A549 (cell line): ENCODE measurements at regions not wholly inside any gene's neighbourhood (a gene's known extent, or its start where the extent isn't known, plus 50 kb on each side); places are given as distances from the start of the nearest gene placed in this dataset.

Source experiments
- ATAC-seq, 2 experiments: fragments of 200-7000 bp in 1 of 2; fragments of >200 bp in 1 of 2; cut with Nextera tagmentation in 1 of 2; cut with Tn5 transposase in 1 of 2; 3 replicates each; pipeline versions ENCODE4 v1.8.0 to v1.9.1; 2018 to 2020; ENCODE audit warnings: mild to moderate bottlenecking in 1 of 2, moderate library complexity in 1 of 2
- CTCF ChIA-PET: fragments of 300-600 bp; sonication (Branson Sonifier 250); formaldehyde crosslinking; extraction: SDS; loops from one replicate; lab custom pipeline; 2021; ENCODE audit warnings: antibody characterized with exemption, inconsistent platforms; lab: Yijun Ruan, JAX
- POLR2A ChIA-PET: fragments of 350-600 bp; formaldehyde crosslinking; extraction: SDS; loops from one replicate; lab custom pipeline; 2021; ENCODE audit warnings: antibody characterized with exemption, inconsistent platforms; lab: Yijun Ruan, JAX
- DNase-seq, 2 experiments: peaks; one replicate each; pipeline versions ENCODE4 v3.0.0 to v3.0.0-alpha.2; 2011 to 2016; ENCODE audit warnings: low read depth in 1 of 2, low spot score in 1 of 2
- FAIRE-seq: peaks from 2 replicates; lab custom pipeline; 2011; peaks lifted over from hg19 to GRCh38; lab: Jason Lieb, UNC
- H3K27ac ChIP-seq, 2 experiments: fragments of >200 bp; sonication (Bioruptor Twin); formaldehyde crosslinking; 3 replicates each; pipeline ENCODE4 v1.5.1; 2016 to 2017
- H3K4me1 ChIP-seq: fragments of >200 bp; sonication (Bioruptor Twin); formaldehyde crosslinking; 3 replicates; pipeline ENCODE4 v1.6.1; 2016
- H3K4me2 ChIP-seq: fragments of >200 bp; sonication (Bioruptor Twin); formaldehyde crosslinking; 3 replicates; pipeline ENCODE4 v1.6.1; 2016
- H3K4me3 ChIP-seq: fragments of >200 bp; sonication (Bioruptor Twin); formaldehyde crosslinking; 3 replicates; pipeline ENCODE4 v1.5.1; 2016
- H3K9me3 ChIP-seq: fragments of >200 bp; sonication (Bioruptor Twin); formaldehyde crosslinking; 3 replicates; pipeline ENCODE4 v1.6.1; 2016
- BHLHE40 ChIP-seq: IDR thresholded peaks from 2 replicates; pipeline ENCODE4 v1.6.1; 2012; ENCODE audit warnings: low read depth, low read length, inconsistent platforms
- CBX2 ChIP-seq: fragments of 200-600 bp; sonication (generic); IDR thresholded peaks from 2 replicates; pipeline ENCODE4 v1.6.1; 2016; ENCODE audit warnings: low read depth, mild to moderate bottlenecking, borderline replicate concordance
- CBX8 ChIP-seq: fragments of 200-600 bp; sonication (generic); IDR thresholded peaks from 2 replicates; pipeline ENCODE4 v1.6.1; 2016
- CEBPB ChIP-seq, 2 experiments: fragments of >200 bp in 1 of 2; sonication (Bioruptor Twin) in 1 of 2; formaldehyde crosslinking in 1 of 2; IDR thresholded peaks; 2 replicates each; pipeline ENCODE4 v1.6.1; 2012 to 2016
- CHD2 ChIP-seq: fragments of 150-350 bp; IDR thresholded peaks from 2 replicates; pipeline ENCODE4 v1.6.1; 2014; ENCODE audit warnings: low read length; ENCODE audit not compliant: partially characterized antibody
- EHMT2 ChIP-seq: fragments of 200-600 bp; sonication (generic); IDR thresholded peaks from 2 replicates; pipeline ENCODE4 v1.6.1; 2016; ENCODE audit warnings: antibody characterized with exemption, low read depth, mild to moderate bottlenecking, moderate library complexity
- EP300 ChIP-seq, 2 experiments: fragments of >200 bp; sonication (Bioruptor Twin); formaldehyde crosslinking; IDR thresholded peaks; 2 replicates in 1 of 2; 3 replicates in 1 of 2; pipeline ENCODE4 v1.6.1; 2016 to 2017
- ESRRA ChIP-seq: fragments of 150-350 bp; IDR thresholded peaks from 2 replicates; pipeline ENCODE4 v1.6.1; 2014; ENCODE audit warnings: mild to moderate bottlenecking, low read length, borderline replicate concordance
- FOSB ChIP-seq: fragments of 250-450 bp; sonication (Bioruptor Pico); IDR thresholded peaks from 2 replicates; pipeline ENCODE4 v1.5.0; 2020; ENCODE audit warnings: mild to moderate bottlenecking, moderate library complexity
- HDAC2 ChIP-seq: fragments of 200-600 bp; sonication (generic); IDR thresholded peaks from 2 replicates; pipeline ENCODE4 v1.6.1; 2016
- HEYL ChIP-seq: fragments of 250-450 bp; sonication (Bioruptor Pico); IDR thresholded peaks from 2 replicates; pipeline ENCODE4 v1.8.0; 2021; ENCODE audit warnings: mild to moderate bottlenecking, moderate library complexity
- JUN ChIP-seq, 2 experiments: fragments of >200 bp; sonication (Bioruptor Twin); formaldehyde crosslinking; IDR thresholded peaks; 2 replicates in 1 of 2; 3 replicates in 1 of 2; pipeline ENCODE4 v1.6.1; 2016 to 2017
- MAFK ChIP-seq: fragments of 450-650 bp; IDR thresholded peaks from 2 replicates; pipeline ENCODE4 v1.6.1; 2014; ENCODE audit not compliant: partially characterized antibody
- MYC ChIP-seq: IDR thresholded peaks from 2 replicates; pipeline ENCODE4 v1.6.1; 2012; ENCODE audit warnings: mild to moderate bottlenecking, inconsistent platforms, low read length, improper control_type of control experiment, borderline replicate concordance
- NFE2L2 ChIP-seq: fragments of 150-350 bp; conservative IDR thresholded peaks from 2 replicates; pipeline ENCODE4 v1.6.1; 2014; ENCODE audit warnings: low read length
- NPAS2 ChIP-seq: fragments of 250-450 bp; sonication (Bioruptor Pico); IDR thresholded peaks from 2 replicates; pipeline ENCODE4 v1.8.0; 2022; ENCODE audit warnings: mild to moderate bottlenecking, moderate library complexity, borderline replicate concordance
- PHF8 ChIP-seq: fragments of 200-600 bp; sonication (generic); IDR thresholded peaks from 2 replicates; pipeline ENCODE4 v1.6.1; 2016; ENCODE audit warnings: low read depth, mild to moderate bottlenecking, antibody characterized with exemption, moderate library complexity, borderline replicate concordance
- SMC3 ChIP-seq: fragments of >200 bp; sonication (Bioruptor Twin); formaldehyde crosslinking; IDR thresholded peaks from 3 replicates; pipeline ENCODE4 v1.6.1; 2018; ENCODE audit warnings: inconsistent platforms
- SREBF2 ChIP-seq: fragments of 450-650 bp; IDR thresholded peaks from 2 replicates; pipeline ENCODE4 v1.6.1; 2014; ENCODE audit warnings: mild to moderate bottlenecking, moderate library complexity
- TP53 ChIP-seq: fragments of 250-450 bp; sonication (Bioruptor Pico); IDR thresholded peaks from 2 replicates; pipeline ENCODE4 v1.5.0; 2021; ENCODE audit warnings: mild to moderate bottlenecking, moderate library complexity
- ZNF302 ChIP-seq: fragments of 250-450 bp; sonication (Bioruptor Pico); IDR thresholded peaks from 2 replicates; pipeline ENCODE4 v1.9.0; 2021; ENCODE audit warnings: inconsistent platforms, mild to moderate bottlenecking, moderate library complexity
- WGBS: methylation state at CpG from one replicate; pipeline ENCODE4 v1.1.6; 2017; ENCODE audit errors: missing lambda C conversion rate; 5-methylcytosine and 5-hydroxymethylcytosine counted together
- TF ChIP-seq, protein P1 (sequence below): fragments of >200 bp; sonication (Bioruptor Twin); formaldehyde crosslinking; IDR thresholded peaks from 3 replicates; pipeline ENCODE4 v1.5.1; 2016
- TF ChIP-seq, protein P2 (sequence below): IDR thresholded peaks from 2 replicates; pipeline ENCODE4 v1.6.1; 2012
- TF ChIP-seq, protein P3 (sequence below): fragments of >200 bp; sonication (Bioruptor Twin); formaldehyde crosslinking; IDR thresholded peaks from 2 replicates; pipeline ENCODE4 v1.6.1; 2016
- TF ChIP-seq, protein P4 (sequence below): fragments of 450-650 bp; IDR thresholded peaks from 2 replicates; pipeline ENCODE4 v1.6.1; 2014; ENCODE audit warnings: antibody characterized with exemption
- TF ChIP-seq, protein P5 (sequence below): fragments of 200-600 bp; sonication (generic); IDR thresholded peaks from 2 replicates; pipeline ENCODE4 v1.6.1; 2016; ENCODE audit warnings: antibody characterized with exemption, mild to moderate bottlenecking, moderate library complexity
- TF ChIP-seq, protein P6 (sequence below): IDR thresholded peaks from 2 replicates; pipeline ENCODE4 v1.6.1; 2012; ENCODE audit warnings: low read depth, borderline replicate concordance

DNA sequence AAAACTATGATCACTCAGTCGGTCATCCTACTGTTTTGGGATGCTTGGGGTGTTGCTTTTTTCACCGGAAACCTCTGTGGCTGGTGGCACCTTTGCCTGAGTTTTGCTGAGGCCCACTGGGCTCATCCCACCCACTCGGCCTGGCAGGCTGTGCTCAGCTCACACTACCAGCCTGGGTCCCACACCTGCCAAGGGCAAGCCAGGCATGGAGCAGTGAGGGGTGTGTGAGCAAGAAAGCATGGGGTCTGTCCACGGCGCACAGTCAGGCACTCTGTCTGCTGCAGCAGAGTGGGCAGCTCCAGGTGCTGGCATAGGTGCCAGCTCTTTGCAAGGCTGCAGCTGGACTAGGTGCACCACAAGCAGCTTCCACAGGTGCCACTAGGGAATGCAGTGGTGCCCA is 91.7 kb downstream of the TBXT start (continued):
- no peak for TF ChIP-seq ESRRA
- TF ChIP-seq, all 56 proteins: peak for 0

DNA sequence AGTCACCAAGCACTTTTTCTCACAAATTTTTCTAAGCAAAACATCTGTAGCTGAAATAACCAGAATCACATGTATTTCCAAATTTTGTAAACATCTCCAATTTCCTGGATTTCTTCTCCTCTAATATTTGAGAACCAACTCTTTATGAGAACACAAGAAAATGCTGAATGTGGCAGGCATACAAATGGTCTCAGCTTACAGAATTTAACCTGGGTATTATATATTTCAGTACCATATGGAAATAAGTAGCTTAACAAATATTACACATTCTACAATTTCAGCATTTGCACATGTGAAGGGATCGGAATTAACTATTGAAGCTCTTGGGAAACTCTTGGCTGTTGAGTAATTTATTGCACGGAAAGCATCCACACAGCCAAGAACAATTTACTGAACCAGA is 92.5 kb downstream of the TBXT start:
- no peaks in the 10 kb centered on the region for H3K4me1 ChIP-seq
- DNase-seq (no peak), ATAC-seq (no peak), FAIRE-seq (no peak)
- TF ChIP-seq HDAC2 (no peak), HEYL (CRISPR knock-in tag) (no peak), ESRRA (no peak), EP300 (IDR thresholded peaks at IDR 0.05) (no peak), FOSB (no peak), EHMT2 (no peak), CBX8 (no peak), PHF8 (no peak), SREBF2 (no peak), NFE2L2 (no peak), BHLHE40 (no peak)
- TF ChIP-seq, protein P1, sequence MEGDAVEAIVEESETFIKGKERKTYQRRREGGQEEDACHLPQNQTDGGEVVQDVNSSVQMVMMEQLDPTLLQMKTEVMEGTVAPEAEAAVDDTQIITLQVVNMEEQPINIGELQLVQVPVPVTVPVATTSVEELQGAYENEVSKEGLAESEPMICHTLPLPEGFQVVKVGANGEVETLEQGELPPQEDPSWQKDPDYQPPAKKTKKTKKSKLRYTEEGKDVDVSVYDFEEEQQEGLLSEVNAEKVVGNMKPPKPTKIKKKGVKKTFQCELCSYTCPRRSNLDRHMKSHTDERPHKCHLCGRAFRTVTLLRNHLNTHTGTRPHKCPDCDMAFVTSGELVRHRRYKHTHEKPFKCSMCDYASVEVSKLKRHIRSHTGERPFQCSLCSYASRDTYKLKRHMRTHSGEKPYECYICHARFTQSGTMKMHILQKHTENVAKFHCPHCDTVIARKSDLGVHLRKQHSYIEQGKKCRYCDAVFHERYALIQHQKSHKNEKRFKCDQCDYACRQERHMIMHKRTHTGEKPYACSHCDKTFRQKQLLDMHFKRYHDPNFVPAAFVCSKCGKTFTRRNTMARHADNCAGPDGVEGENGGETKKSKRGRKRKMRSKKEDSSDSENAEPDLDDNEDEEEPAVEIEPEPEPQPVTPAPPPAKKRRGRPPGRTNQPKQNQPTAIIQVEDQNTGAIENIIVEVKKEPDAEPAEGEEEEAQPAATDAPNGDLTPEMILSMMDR: no peak
- TF ChIP-seq, protein P2, sequence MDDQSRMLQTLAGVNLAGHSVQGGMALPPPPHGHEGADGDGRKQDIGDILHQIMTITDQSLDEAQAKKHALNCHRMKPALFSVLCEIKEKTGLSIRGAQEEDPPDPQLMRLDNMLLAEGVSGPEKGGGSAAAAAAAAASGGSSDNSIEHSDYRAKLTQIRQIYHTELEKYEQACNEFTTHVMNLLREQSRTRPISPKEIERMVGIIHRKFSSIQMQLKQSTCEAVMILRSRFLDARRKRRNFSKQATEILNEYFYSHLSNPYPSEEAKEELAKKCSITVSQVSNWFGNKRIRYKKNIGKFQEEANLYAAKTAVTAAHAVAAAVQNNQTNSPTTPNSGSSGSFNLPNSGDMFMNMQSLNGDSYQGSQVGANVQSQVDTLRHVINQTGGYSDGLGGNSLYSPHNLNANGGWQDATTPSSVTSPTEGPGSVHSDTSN: no peak
- TF ChIP-seq, protein P3, sequence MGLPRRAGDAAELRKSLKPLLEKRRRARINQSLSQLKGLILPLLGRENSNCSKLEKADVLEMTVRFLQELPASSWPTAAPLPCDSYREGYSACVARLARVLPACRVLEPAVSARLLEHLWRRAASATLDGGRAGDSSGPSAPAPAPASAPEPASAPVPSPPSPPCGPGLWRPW: no peak
- TF ChIP-seq, protein P4, sequence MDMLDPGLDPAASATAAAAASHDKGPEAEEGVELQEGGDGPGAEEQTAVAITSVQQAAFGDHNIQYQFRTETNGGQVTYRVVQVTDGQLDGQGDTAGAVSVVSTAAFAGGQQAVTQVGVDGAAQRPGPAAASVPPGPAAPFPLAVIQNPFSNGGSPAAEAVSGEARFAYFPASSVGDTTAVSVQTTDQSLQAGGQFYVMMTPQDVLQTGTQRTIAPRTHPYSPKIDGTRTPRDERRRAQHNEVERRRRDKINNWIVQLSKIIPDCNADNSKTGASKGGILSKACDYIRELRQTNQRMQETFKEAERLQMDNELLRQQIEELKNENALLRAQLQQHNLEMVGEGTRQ: no peak
- ChIA-PET CTCF (interaction anchor here (1.7 kb wide), 1 partner anchor 23 kb away, joined by 8 read pairs; no protein-coding TSS in a partner anchor), POLR2A (no interaction called here)
- 85% methylated on average over 2 of the region's 2 CpGs for WGBS
- H3K4me2 ChIP-seq: no peak overlapping the region
- no peak overlapping the region for H3K27ac ChIP-seq
- H3K9me3 ChIP-seq: no peaks in the 10 kb centered on the region
- no peak overlapping the region for H3K4me3 ChIP-seq

DNA sequence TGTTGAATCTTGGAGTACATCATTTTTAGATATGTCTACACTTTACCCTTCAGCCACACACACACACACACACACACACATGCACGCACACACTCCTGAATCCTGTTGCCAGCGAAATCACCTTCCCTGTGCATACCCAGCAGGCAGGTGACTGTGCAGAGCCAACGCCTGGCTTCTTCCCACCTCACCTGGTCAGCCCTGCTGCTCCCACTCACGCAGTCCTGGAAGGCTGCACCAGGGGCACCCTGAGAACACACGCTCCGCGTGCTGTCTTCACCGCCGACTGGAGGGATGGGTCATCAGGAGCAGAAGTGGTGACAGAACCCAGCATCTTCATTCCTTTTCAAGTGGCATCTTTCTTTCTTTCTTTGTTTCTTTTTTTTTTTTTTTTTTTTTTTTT is 94.6 kb downstream of the TBXT start:
- ChIA-PET CTCF (no interaction called here), POLR2A (no interaction called here)
- H3K4me2 ChIP-seq: no peak overlapping the region
- H3K27ac ChIP-seq: no peak overlapping the region
- no peak for ATAC-seq
- H3K4me1 ChIP-seq: no peaks in the 10 kb centered on the region
- WGBS: 92% methylated on average over 9 of the region's 9 CpGs
- H3K4me3 ChIP-seq: no peak overlapping the region
- FAIRE-seq: no peak
- 0 out of 3 replicates have a peak, but pooled peaks cover 4% of the 10 kb centered on the region for H3K9me3 ChIP-seq
- no peak for DNase-seq
- TF ChIP-seq CHD2 (no peak), ZNF302 (CRISPR knock-in tag) (no peak), NPAS2 (no peak), ESRRA (no peak), HDAC2 (no peak), MYC (no peak), JUN (IDR thresholded peaks at IDR 0.05) (no peak), SMC3 (no peak), MAFK (no peak), CEBPB (IDR thresholded peaks at IDR 0.05) (no peak), CBX2 (no peak), TP53 (CRISPR knock-in tag) (no peak)
- TF ChIP-seq, protein P4: no peak
- TF ChIP-seq, protein P5, sequence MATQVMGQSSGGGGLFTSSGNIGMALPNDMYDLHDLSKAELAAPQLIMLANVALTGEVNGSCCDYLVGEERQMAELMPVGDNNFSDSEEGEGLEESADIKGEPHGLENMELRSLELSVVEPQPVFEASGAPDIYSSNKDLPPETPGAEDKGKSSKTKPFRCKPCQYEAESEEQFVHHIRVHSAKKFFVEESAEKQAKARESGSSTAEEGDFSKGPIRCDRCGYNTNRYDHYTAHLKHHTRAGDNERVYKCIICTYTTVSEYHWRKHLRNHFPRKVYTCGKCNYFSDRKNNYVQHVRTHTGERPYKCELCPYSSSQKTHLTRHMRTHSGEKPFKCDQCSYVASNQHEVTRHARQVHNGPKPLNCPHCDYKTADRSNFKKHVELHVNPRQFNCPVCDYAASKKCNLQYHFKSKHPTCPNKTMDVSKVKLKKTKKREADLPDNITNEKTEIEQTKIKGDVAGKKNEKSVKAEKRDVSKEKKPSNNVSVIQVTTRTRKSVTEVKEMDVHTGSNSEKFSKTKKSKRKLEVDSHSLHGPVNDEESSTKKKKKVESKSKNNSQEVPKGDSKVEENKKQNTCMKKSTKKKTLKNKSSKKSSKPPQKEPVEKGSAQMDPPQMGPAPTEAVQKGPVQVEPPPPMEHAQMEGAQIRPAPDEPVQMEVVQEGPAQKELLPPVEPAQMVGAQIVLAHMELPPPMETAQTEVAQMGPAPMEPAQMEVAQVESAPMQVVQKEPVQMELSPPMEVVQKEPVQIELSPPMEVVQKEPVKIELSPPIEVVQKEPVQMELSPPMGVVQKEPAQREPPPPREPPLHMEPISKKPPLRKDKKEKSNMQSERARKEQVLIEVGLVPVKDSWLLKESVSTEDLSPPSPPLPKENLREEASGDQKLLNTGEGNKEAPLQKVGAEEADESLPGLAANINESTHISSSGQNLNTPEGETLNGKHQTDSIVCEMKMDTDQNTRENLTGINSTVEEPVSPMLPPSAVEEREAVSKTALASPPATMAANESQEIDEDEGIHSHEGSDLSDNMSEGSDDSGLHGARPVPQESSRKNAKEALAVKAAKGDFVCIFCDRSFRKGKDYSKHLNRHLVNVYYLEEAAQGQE: no peak
- TF ChIP-seq, protein P6, sequence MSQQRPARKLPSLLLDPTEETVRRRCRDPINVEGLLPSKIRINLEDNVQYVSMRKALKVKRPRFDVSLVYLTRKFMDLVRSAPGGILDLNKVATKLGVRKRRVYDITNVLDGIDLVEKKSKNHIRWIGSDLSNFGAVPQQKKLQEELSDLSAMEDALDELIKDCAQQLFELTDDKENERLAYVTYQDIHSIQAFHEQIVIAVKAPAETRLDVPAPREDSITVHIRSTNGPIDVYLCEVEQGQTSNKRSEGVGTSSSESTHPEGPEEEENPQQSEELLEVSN: no peak
- TF ChIP-seq, protein P3: no peak
